Esophagus muscularis mucosa (tissue), 4 donors: ENCODE measurements at regions not wholly inside any gene's neighbourhood (a gene's known extent, or its start where the extent isn't known, plus 50 kb on each side); places are given as distances from the start of the nearest gene placed in this dataset.
A peak's percentile ranks its signal among the peaks of the same experiment; 100 is the strongest.

Source experiments
- DNase-seq: peaks from one replicate; pipeline ENCODE4 v3.0.0-alpha.2; 2017; ENCODE audit errors: extremely low spot score
- H3K27ac ChIP-seq, 4 donors: fragments of 200-600 bp; sonication (generic); replicated peaks in 1 of 4; 1 replicate in 3 of 4; 2 replicates in 1 of 4; pipeline ENCODE4 v1.5.1; 2016 to 2019; ENCODE audit warnings: mild to moderate bottlenecking in 1 of 4
- H3K27me3 ChIP-seq, 4 donors: fragments of 200-600 bp; sonication (generic); one replicate each; pipeline versions ENCODE4 v1.5.1 to v1.6.0; 2016 to 2019
- H3K36me3 ChIP-seq, 4 donors: fragments of 200-600 bp; sonication (generic); one replicate each; pipeline ENCODE4 v1.5.1; 2016 to 2019
- H3K4me1 ChIP-seq, 4 donors: fragments of 200-600 bp; sonication (generic); one replicate each; pipeline ENCODE4 v1.5.1; 2016 to 2019
- H3K4me3 ChIP-seq, 4 donors: fragments of 200-600 bp; sonication (generic); 1 replicate in 2 of 4; 2 replicates in 2 of 4; pipeline ENCODE4 v1.5.1; 2016 to 2019; ENCODE audit warnings: mild to moderate bottlenecking in 4 of 4, moderate library complexity in 1 of 4
- H3K9me3 ChIP-seq, 4 donors: fragments of 200-600 bp; sonication (generic); 1 replicate in 3 of 4; 2 replicates in 1 of 4; pipeline ENCODE4 v1.5.1; 2016 to 2019
- CTCF ChIP-seq, 3 experiments: fragments of 200-600 bp in 2 of 3; fragments of 450-650 bp in 1 of 3; sonication (generic) in 2 of 3; IDR thresholded peaks; one replicate each; pipeline ENCODE4 v1.5.1; 2017 to 2019; ENCODE audit warnings: antibody characterized with exemption in 3 of 3, mild to moderate bottlenecking in 2 of 3, moderate library complexity in 1 of 3
- EP300 ChIP-seq: sonication (generic); formaldehyde crosslinking; IDR thresholded peaks from one replicate; pipeline ENCODE4 v1.6.1; 2017; ENCODE audit warnings: antibody characterized with exemption
- POLR2A ChIP-seq: fragments of 450-650 bp; IDR thresholded peaks from one replicate; pipeline ENCODE4 v1.6.1; 2017; ENCODE audit warnings: antibody characterized with exemption, moderate library complexity, mild to moderate bottlenecking, low read depth
- POLR2AphosphoS5 ChIP-seq, 2 donors: sonication (generic); formaldehyde crosslinking; IDR thresholded peaks; one replicate each; pipeline ENCODE4 v1.6.1; 2017; ENCODE audit warnings: antibody characterized with exemption in 2 of 2
- WGBS: methylation state at CpG from one replicate; pipeline ENCODE4 v1.1.5; 2018; 5-methylcytosine and 5-hydroxymethylcytosine counted together
- intact Hi-C: fragments of 100-400 bp; cut with DNase I; formaldehyde crosslinking; loops from one replicate; pipeline ENCODE4 v1.15.1; 2023

GRCh38 chr18:47748093-47748796 is 182.2 kb downstream of the SMAD2 start:
- H3K36me3 ChIP-seq: no peaks in the 10 kb centered on the region
- peaks cover 4 to 12% (median 7%) of the 10 kb centered on the region in 4 donors for H3K4me1 ChIP-seq
- peak overlapping the region in 1 of 4 donors; percentile 46 for H3K4me3 ChIP-seq
- intact Hi-C loops: loop anchor here (2.0 to 5.0 kb wide), 3 partner anchors 531 to 696 kb away; no protein-coding TSS in a partner anchor
- DNase-seq: peak; percentile 77
- H3K27ac ChIP-seq: no peak overlapping the region
- TF ChIP-seq POLR2A (no peak), POLR2AphosphoS5 (IDR thresholded peaks at IDR 0.05) (no peak), CTCF (IDR thresholded peaks at IDR 0.05) (no peak), EP300 (no peak)
- WGBS: 71% methylated on average over 22 of the region's 23 CpGs
- peaks cover 0 to 21% (median 0%) of the 10 kb centered on the region in 4 donors for H3K27me3 ChIP-seq
- no peaks in the 10 kb centered on the region for H3K9me3 ChIP-seq

GRCh38 chr18:47747260-47747795 is 183.1 kb downstream of the SMAD2 start:
- 97% methylated on average over 11 of the region's 12 CpGs for WGBS
- no peaks in the 10 kb centered on the region for H3K36me3 ChIP-seq
- TF ChIP-seq CTCF (IDR thresholded peaks at IDR 0.05): no peak
- no peak for TF ChIP-seq POLR2A
- no peak for TF ChIP-seq EP300
- no peak for TF ChIP-seq POLR2AphosphoS5 (IDR thresholded peaks at IDR 0.05)
- intact Hi-C loops: loop anchor here (5.0 kb wide), 2 partner anchors 530 to 695 kb away; no protein-coding TSS in a partner anchor
- peaks cover 0 to 21% (median 0%) of the 10 kb centered on the region in 4 donors for H3K27me3 ChIP-seq
- H3K27ac ChIP-seq: no peak overlapping the region
- H3K4me3 ChIP-seq: no peak overlapping the region
- H3K4me1 ChIP-seq: peaks cover 4 to 12% (median 7%) of the 10 kb centered on the region in 4 donors
- no peaks in the 10 kb centered on the region for H3K9me3 ChIP-seq
- peak; percentile 80 for DNase-seq

- intact Hi-C loops: loop anchor here (5.0 kb wide), 2 partner anchors 529 to 694 kb away; no protein-coding TSS in a partner anchor
- H3K27ac ChIP-seq: no peak overlapping the region
- WGBS: 93% methylated on average over 4 of the region's 4 CpGs
- H3K9me3 ChIP-seq: no peaks in the 10 kb centered on the region
- TF ChIP-seq EP300 (no peak), POLR2A (no peak), POLR2AphosphoS5 (IDR thresholded peaks at IDR 0.05) (no peak), CTCF (IDR thresholded peaks at IDR 0.05) (no peak)
- peaks cover 0 to 21% (median 0%) of the 10 kb centered on the region in 4 donors for H3K27me3 ChIP-seq
- no peak overlapping the region for H3K4me3 ChIP-seq
- no peaks in the 10 kb centered on the region for H3K36me3 ChIP-seq
- peak; percentile 29 for DNase-seq
- H3K4me1 ChIP-seq: peaks cover 4 to 12% (median 7%) of the 10 kb centered on the region in 4 donors
Observed at GRCh38 chr18:47746615-47747014, 183.8 kb downstream of the SMAD2 start.

GRCh38 chr18:47745227-47745626 is 185.2 kb downstream of the SMAD2 start:
- TF ChIP-seq POLR2A: no peak
- WGBS: 94% methylated on average over 4 of the region's 4 CpGs
- H3K36me3 ChIP-seq: no peaks in the 10 kb centered on the region
- intact Hi-C loops: loop anchor here (5.0 kb wide), 2 partner anchors 528 to 693 kb away; no protein-coding TSS in a partner anchor
- H3K9me3 ChIP-seq: no peaks in the 10 kb centered on the region
- no peak overlapping the region for H3K27ac ChIP-seq
- peaks cover 4 to 12% (median 7%) of the 10 kb centered on the region in 4 donors for H3K4me1 ChIP-seq
- H3K27me3 ChIP-seq: peaks cover 0 to 21% (median 0%) of the 10 kb centered on the region in 4 donors
- H3K4me3 ChIP-seq: no peak overlapping the region
- peak; percentile 86 for DNase-seq

GRCh38 chr18:47737956-47738355 is 192.5 kb downstream of the SMAD2 start:
- peaks cover 0 to 10% (median 0%) of the 10 kb centered on the region in 4 donors for H3K9me3 ChIP-seq
- H3K4me1 ChIP-seq: no peaks in the 10 kb centered on the region
- no peak overlapping the region for H3K4me3 ChIP-seq
- TF ChIP-seq EP300 (no peak), CTCF (IDR thresholded peaks at IDR 0.05) (no peak), POLR2A (no peak), POLR2AphosphoS5 (IDR thresholded peaks at IDR 0.05) (no peak)
- H3K27ac ChIP-seq: no peak overlapping the region
- intact Hi-C loops: no loop called here
- 93% methylated on average over 4 of the region's 4 CpGs for WGBS
- peaks cover 0 to 49% (median 0%) of the 10 kb centered on the region in 4 donors for H3K27me3 ChIP-seq
- no peak for DNase-seq
- no peaks in the 10 kb centered on the region for H3K36me3 ChIP-seq
